Activated naive CD4-positive, alpha-beta T cell treated with anti-CD3 and anti-CD28 coated beads, Interleukin-2, amount 50 U/mL, for 72 hours (primary cell): ENCODE measurements at regions not wholly inside any gene's neighbourhood (a gene's known extent, or its start where the extent isn't known, plus 50 kb on each side); places are given as distances from the start of the nearest gene placed in this dataset.
"Not testable (repeated sequence)": the region's sequence is repeated elsewhere in the genome, so short reads cannot be mapped to it uniquely, and the experiment has no call there.

Experiments
- ATAC-seq, 2 donors: fragments of 150-1000 bp; cut with Tn5 transposase; 2 replicates each; pipeline ENCODE4 v1.10.0; 2021; ENCODE audit warnings: mild to moderate bottlenecking in 2 of 2, moderate library complexity in 2 of 2
- DNase-seq, 2 donors: peaks; one replicate each; pipeline ENCODE4 v3.0.0; 2021 to 2022; ENCODE audit warnings: low spot score in 2 of 2
- H3K27ac Mint-ChIP-seq, 2 donors: one replicate each; pipeline ENCODE4 v1.8.0; 2022; ENCODE audit warnings: mild to moderate bottlenecking in 2 of 2, mixed read lengths in 2 of 2
- H3K36me3 Mint-ChIP-seq, 2 donors: one replicate each; pipeline ENCODE4 v1.8.0; 2022; ENCODE audit warnings: mixed read lengths in 2 of 2
- H3K9me3 Mint-ChIP-seq, 2 donors: one replicate each; pipeline ENCODE4 v1.8.0; 2022; ENCODE audit warnings: mixed read lengths in 2 of 2

DNA sequence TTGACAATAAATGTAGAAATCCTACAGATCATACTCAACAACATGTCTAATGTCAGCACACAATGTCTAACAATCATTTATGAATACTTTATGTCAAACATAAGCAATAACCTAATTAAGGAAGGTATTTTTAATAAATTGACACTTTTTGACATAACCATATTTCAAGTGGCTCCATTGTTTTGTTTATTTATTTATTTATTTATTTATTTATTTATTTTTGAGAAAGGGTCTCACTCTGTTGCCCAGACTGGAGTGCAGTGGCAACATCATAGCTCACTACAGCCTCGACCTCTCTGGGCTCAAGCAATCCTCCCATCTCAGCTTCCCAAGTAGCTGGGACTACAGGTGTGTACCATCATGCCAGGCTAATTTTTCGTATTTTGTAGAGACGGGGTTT lies 267.6 kb upstream of the BTG1 start:
- no peak for ATAC-seq
- Mint-ChIP-seq H3K36me3 (peaks cover 14 to 32% of the 10 kb centered on the region in 2 donors), H3K9me3 (peaks cover 7 to 19% of the 10 kb centered on the region in 2 donors), H3K27ac (peak overlapping the region in 1 of 2 donors; percentile 30)
- DNase-seq = no peak

DNA sequence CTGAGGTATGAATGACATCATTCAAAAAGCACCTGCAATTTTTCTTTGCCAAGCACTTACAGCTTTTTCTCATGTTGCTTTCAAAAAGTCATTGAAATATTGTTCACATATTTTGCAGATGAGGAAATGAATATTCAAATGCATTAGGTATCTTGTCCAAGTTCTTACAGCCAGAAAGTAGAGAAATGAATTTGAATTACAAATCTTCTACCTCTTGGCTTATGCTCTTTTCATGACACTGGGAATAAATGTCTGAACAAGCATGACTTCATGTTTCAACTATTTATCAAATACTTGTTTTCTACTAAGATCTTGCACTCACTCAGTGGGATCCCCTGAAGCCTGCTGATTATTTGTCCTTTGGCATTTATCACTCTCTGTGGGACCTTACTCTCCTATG lies 267.2 kb upstream of the BTG1 start:
- H3K9me3 Mint-ChIP-seq = peaks cover 7 to 20% of the 10 kb centered on the region in 2 donors
- DNase-seq (no peak), ATAC-seq (no peak)
- peaks cover 14 to 32% of the 10 kb centered on the region in 2 donors for H3K36me3 Mint-ChIP-seq
- H3K27ac Mint-ChIP-seq = no peak overlapping the region

DNA sequence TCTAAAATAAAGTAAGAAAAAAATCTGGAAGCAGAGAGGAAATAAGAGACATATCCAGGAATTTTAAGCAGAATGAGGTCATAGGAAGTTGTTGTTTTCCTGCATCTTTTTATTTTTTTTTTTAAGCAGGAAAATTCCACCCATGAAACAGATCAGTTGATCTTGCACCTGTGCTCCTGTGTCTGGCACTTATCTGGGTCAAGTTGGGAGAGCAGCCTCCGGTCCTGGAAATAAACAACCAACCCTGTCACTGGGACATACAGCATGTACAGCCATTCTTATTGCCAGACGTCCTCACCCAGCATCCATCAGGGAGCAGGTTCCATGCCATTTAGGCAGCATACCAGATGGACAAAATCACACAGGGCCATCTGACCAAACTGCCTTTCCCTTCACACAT lies 266.0 kb upstream of the BTG1 start:
- Mint-ChIP-seq H3K36me3 (peaks cover 14 to 22% of the 10 kb centered on the region in 2 donors), H3K9me3 (peaks cover 7 to 14% of the 10 kb centered on the region in 2 donors), H3K27ac (no peak overlapping the region)
- DNase-seq (no peak), ATAC-seq (no peak)

DNA sequence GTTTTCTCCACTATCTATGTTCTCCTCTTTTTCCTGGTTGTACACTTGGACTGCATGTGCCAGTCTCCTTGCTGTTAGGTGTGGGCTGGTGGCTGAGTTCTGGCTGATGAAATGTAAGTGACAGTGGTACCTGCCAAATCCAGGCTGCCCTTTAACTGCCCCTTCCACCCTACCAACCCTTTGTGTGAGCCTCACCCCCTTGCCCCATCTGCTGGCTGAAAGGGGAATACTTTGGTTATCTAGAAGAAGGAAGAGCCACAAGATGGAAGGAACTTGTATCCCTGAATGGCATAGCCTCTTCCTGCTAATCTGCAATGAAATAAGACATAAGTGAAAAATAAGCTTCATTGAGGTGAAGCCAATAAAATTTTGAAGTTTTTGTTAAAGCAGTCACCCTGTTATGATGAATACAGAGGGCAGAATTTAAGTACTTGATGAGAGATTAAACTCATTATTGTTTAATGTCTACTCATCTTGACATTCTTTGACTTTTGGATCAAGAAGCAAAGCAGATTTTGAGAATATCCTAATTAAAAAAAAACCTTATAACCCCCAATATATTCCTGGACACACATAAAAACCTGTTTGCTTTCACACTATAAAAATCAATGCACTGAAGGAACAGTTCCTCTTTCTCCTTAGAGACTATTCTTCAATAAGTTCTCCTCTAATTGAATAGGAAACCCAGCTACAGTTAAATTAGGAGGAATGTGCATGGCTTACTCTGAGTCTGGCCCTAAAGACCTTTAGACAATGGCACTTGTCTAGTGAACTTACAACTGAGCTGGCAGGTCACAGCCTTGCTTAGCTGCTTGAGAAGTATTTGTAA lies 262.6 kb upstream of the BTG1 start:
- ATAC-seq (peak in 1 of 2 donors; percentile 26), DNase-seq (peak in 1 of 2 donors; percentile 54)
- peaks cover 21 to 26% of the 10 kb centered on the region in 2 donors for H3K36me3 Mint-ChIP-seq
- H3K27ac Mint-ChIP-seq = no peak overlapping the region
- peaks cover 3 to 10% of the 10 kb centered on the region in 2 donors for H3K9me3 Mint-ChIP-seq

DNA sequence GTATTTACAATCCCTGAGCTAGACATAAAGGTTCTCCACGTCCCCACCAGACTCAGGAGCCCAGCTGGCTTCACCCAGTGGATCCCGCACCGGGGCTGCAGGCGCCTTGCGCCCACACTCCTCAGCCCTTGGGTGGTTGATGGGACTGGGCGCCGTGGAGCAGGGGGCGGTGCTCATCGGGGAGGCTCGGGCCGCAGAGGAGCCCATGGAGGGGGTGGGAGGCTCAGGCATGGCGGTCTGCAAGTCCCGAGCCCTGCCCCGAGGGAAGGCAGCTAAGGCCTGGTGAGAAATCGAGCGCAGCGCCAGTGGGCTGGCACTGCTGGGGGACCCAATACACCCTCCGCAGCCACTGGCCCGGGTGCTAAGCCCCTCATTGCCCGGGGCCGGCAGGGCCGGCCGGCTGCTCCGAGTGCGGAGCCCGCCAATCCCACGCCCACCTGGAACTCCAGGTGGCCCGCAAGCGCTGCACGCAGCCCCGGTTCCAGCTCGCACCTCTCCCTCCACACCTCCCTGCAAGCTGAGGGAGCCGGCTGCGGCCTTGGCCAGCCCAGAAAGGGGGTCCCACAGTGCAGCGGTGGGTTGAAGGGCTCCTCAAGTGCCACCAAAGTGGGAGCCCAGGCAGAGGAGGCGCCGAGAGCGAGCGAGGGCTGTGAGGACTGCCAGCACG lies 260.9 kb upstream of the BTG1 start:
- ATAC-seq, DNase-seq: not testable (repeated sequence)
- H3K27ac Mint-ChIP-seq = peak overlapping the region in 1 of 2 donors; percentile 96
- H3K9me3 Mint-ChIP-seq = peaks cover 3 to 10% of the 10 kb centered on the region in 2 donors
- H3K36me3 Mint-ChIP-seq = peaks cover 21 to 26% of the 10 kb centered on the region in 2 donors

DNA sequence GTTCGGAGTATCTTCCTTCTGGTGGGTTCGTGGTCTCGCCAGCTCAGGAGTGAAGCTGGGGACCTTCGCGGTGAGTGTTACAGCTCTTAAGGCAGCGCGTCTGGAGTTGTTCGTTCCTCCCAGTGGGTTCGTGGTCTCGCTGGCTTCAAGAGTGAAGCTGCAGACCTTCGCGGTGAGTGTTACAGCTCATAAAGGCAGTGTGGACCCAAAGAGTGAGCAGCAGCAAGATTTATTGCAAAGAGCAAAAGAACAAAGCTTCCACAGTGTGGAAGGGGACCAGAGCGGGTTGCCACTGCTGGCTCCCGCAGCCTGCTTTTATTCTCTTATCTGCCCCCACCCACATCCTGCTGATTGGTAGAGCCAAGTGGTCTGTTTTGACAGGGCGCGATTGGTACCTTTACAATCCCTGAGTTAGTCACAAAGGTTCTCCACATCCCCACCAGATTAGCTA lies 260.2 kb upstream of the BTG1 start:
- peaks cover 3 to 10% of the 10 kb centered on the region in 2 donors for H3K9me3 Mint-ChIP-seq
- peak overlapping the region; percentile 96 to 99 for H3K27ac Mint-ChIP-seq
- peak; percentile 50 to 70 for DNase-seq
- ATAC-seq = not testable (repeated sequence)
- H3K36me3 Mint-ChIP-seq = peaks cover 21 to 26% of the 10 kb centered on the region in 2 donors

DNA sequence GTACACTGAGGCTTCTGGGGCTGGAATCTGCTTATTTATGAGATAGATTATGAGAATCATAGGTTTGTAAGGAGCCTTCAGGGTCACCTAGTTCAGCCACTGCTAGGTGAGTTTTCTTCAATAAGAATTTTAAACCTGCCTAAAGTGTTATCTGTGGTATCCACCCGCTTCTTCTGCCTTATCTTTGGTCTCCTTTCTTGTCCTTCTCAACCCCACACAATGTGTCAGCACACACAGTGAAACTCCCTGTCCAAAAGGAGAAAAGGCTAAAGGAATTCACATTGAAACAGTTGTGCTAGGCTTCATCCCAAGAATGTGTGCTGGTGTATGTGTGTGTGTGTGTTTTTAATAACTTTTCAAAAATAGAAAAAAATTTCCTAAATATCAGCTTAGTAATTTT lies 259.3 kb upstream of the BTG1 start:
- DNase-seq = no peak
- H3K36me3 Mint-ChIP-seq = peaks cover 15 to 21% of the 10 kb centered on the region in 2 donors

DNA sequence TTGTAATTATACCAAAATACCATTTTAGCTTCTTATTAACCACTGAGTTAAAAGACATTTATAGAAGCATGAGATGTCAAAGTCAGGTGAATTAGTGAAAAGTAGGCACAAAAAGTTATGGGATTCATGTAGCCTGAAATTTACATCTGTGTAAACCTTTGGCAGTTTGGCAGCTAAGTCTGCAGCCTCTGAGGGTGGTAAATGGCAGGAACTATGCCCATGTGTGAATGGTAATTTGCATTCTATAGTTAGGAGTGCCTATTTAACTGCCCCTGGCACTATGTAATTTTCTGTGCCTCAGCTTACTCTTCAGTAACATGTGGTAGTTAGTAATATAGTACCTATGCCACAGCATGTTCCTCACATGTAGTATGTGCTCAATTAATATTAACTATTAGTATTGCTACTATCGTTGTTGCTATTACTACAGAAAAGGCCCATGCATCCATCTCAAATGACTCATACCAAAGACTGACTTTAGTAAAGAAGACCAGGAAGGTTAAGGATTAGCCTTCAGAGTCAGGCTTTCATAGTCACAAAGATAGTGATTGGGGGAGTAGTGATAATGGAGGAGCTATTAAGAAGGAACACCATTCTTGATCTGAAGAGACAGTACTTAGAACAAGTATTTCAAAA lies 258.7 kb upstream of the BTG1 start:
- DNase-seq (no peak), ATAC-seq (peak; percentile 22 to 27)
- Mint-ChIP-seq H3K27ac (peak overlapping the region; percentile 96 to 99), H3K36me3 (peaks cover 12 to 15% of the 10 kb centered on the region in 2 donors), H3K9me3 (peaks cover 0 to 6% of the 10 kb centered on the region in 2 donors)

More for the DNA sequence above, 259.3 kb upstream of the BTG1 start:
- H3K9me3 Mint-ChIP-seq = peaks cover 0 to 10% of the 10 kb centered on the region in 2 donors
- H3K27ac Mint-ChIP-seq = peak overlapping the region; percentile 96 to 99
- peak in 1 of 2 donors; percentile 4 for ATAC-seq

DNA sequence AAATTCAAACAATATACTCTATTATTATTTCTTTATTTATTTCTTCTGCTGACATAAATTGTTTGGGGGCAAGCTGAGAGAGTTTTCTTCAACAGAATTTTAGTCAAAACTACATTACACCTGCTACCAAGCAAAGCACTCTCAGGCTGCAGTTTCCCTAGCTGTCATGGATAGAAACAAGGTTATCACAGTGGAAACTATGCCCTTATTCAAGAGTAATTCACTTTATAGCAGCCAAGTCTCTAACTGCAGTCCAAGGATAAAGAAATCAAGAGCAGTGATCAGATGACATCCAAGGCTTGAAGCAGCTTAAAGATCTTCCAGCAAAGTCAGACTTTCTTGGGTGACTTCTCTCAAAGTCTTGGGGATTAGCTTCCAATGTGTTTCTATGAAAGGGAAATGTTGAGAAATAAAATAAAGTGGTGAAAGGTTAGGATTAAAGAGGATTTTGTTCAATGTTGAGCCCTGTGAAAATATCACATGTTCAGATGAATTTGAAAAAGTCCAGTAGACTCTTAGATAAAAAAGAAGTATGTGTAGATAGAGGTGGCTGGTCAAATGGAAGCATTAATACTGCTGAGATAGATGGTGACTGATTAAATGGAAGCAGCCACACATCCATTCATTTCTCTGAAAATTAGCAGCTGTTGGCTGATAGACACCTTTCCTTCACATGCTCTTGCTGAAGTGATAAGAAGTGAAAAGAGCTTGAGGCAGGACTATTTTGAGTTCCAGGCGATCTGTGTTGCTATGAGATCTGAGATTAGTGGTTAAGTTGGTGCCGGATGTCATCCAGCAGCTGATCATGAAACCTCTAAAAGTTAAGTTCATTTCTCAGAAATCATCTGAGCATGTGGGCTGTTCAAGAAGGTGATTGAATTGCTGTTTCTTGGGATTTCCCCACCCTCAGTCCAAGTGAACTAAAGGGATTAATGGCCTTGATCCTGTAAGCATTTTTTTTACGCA lies 257.8 kb upstream of the BTG1 start:
- peaks cover 9 to 10% of the 10 kb centered on the region in 2 donors for H3K36me3 Mint-ChIP-seq
- peaks cover 0 to 3% of the 10 kb centered on the region in 2 donors for H3K9me3 Mint-ChIP-seq
- peak; percentile 80 to 83 for ATAC-seq
- peak overlapping the region; percentile 96 for H3K27ac Mint-ChIP-seq
- peak in 1 of 2 donors; percentile 49 for DNase-seq

DNA sequence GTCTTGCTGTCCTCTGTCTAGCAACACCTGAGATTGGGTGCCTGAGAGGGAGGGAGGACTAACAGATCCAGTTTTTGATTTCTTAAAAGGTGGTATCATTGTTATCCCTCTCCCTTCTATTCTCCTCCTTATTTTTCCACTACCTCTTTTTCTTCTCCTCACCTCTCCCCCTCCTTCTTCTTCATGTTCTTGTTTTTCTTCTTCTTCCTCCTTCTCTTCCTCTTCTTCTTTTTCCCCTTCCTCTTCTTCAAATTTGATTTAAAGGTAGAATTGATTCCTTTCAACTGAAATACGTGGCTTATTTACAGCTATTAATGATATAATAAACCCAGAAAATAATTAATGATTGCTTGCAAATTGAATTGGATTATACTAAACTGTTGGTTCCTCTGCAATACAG lies 256.8 kb upstream of the BTG1 start:
- peak overlapping the region; percentile 96 for H3K27ac Mint-ChIP-seq
- no peak for DNase-seq
- H3K36me3 Mint-ChIP-seq = peaks cover 11 to 13% of the 10 kb centered on the region in 2 donors
- no peak for ATAC-seq
- peaks cover 0 to 3% of the 10 kb centered on the region in 2 donors for H3K9me3 Mint-ChIP-seq

DNA sequence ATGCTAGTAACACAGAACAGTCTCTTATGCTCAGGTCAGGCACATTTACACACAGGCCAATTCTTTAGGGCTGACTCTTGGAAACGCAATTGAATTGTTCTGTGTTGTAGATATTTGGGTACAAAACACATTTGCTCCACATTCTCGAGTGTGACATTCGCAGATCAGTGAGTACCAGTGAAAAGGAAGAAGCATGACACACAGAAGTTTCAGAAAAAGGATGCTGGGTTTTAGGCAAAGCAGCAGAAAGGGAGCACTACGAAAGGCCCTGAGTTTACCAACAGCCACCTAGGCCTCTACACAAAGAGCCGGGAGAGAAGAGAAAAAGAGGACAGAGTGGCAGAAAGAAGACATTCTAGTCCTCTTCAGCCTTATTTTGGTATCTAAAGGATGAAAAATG lies 254.4 kb upstream of the BTG1 start:
- peak overlapping the region; percentile 80 to 89 for H3K27ac Mint-ChIP-seq
- peaks cover 5 to 6% of the 10 kb centered on the region in 2 donors for H3K9me3 Mint-ChIP-seq
- peaks cover 9 to 17% of the 10 kb centered on the region in 2 donors for H3K36me3 Mint-ChIP-seq
- DNase-seq = no peak
- peak; percentile 5 to 9 for ATAC-seq

DNA sequence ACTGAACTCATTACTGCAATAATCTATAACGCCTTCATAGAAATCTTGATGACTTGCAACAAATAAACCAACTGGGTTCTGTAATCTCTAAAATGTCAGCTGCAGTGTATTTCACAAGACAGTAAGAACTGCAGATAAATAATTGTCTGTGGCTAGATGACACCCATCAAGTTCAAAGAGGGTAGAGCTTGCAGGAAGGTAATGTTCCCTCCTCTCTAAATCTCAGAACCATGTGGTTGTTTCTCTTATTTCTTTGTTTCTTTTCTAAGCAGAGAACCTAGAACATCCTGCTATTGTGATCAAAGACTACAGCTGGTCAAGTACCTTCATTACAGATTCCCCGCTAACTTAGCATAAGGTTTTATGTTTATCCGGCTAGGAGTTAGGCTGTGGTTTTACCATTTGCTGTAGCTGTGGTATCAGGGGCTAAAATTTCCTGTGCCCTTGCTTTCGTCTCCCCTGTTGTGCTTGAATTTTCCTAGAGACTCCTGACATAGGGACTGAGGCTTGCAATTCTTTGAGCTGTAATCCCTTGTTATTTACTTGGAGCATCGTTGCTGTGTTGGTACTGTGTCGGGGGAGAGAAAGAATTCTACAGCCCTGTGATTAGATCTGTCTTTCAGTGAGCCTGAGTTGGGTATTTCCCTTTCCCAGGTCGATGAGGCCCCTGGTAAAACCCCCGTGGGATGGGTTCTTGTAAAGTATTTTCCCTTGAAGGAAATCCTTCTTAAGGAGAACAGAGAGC lies 253.1 kb upstream of the BTG1 start:
- no peak for DNase-seq
- Mint-ChIP-seq H3K9me3 (peaks cover 8 to 12% of the 10 kb centered on the region in 2 donors), H3K27ac (peak overlapping the region; percentile 80 to 89), H3K36me3 (peaks cover 21 to 29% of the 10 kb centered on the region in 2 donors)
- peak; percentile 62 to 76 for ATAC-seq

DNA sequence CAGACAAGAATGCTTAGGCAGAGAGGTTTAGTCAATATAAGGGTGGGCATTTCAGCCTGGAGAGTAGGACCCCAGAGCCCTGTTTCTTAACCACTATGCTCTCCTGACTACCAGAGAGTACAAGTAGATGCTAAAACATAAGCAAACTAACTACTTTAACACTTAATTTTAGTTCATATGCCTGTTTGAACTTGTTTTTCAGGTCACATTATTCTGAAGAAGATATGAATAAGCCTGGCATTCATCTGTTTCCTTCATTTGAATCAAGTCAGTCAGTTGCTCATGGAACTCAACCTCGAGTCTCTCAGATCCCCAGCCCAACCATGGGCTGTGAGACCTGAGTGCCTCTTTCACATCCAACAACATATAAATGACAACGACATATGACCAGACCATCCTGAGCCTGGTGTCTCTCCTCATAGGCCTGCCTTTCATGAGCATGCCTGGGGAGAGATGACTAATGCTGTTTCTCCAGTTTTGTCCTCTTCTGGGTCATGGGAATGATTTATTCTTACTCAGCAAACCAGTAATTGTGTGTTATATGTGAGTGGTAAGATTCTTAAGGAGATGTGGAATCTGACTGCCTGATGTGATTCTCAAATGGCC lies 251.1 kb upstream of the BTG1 start:
- ATAC-seq = peak; percentile 45 to 58
- DNase-seq = no peak
- peaks cover 19 to 26% of the 10 kb centered on the region in 2 donors for H3K9me3 Mint-ChIP-seq
- peaks cover 36 to 40% of the 10 kb centered on the region in 2 donors for H3K36me3 Mint-ChIP-seq
- H3K27ac Mint-ChIP-seq = peak overlapping the region; percentile 86 to 89

DNA sequence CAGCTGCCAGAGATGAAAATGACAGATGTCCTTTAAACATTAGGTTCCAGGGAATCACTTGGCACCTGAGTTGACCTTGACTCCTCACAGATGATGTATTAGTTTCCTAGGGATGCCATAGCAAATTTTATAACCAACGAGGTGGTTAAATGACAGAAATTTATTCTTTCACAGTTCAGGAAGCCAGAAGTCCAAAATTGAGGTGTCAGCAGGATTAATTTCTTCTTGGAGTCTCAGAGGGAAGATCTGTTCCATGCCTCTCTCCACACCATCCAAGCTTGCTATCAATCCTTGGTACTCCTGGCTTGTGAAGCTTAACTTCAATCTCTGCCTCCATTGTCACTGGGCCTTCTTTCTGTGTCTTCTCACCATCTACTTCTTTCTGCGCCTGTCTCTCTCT lies 249.7 kb upstream of the BTG1 start:
- H3K27ac Mint-ChIP-seq = peak overlapping the region in 1 of 2 donors; percentile 59
- H3K9me3 Mint-ChIP-seq = peaks cover 19 to 26% of the 10 kb centered on the region in 2 donors
- DNase-seq = no peak
- no peak for ATAC-seq
- H3K36me3 Mint-ChIP-seq = peaks cover 36 to 40% of the 10 kb centered on the region in 2 donors

DNA sequence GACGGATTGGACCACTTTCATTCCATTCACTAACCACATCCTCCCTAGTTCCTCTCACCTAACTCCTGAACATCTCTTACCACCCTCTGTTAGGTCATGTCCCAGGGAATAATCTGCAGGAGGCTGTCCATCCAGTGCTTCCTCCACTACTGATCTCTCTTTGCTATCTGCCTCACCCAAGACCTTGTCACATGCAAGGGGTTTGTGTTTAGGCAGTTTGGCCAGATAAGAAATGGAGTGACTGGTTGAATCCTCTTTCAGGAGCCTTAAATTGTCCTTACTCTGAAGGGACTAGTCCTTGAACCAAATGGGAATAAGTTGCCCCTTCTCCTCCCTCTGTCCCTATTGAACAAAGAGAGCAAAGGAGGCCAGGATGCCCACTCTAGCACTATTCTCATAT lies 249.2 kb upstream of the BTG1 start:
- Mint-ChIP-seq H3K36me3 (peaks cover 36 to 40% of the 10 kb centered on the region in 2 donors), H3K9me3 (peaks cover 19 to 26% of the 10 kb centered on the region in 2 donors), H3K27ac (peak overlapping the region; percentile 16 to 59)
- ATAC-seq = no peak
- no peak for DNase-seq
